CD4-positive, alpha-beta T cell treated with Interleukin-4 for 4 hours (primary cell): ENCODE measurements at regions not wholly inside any gene's neighbourhood (a gene's known extent, or its start where the extent isn't known, plus 50 kb on each side); places are given as distances from the start of the nearest gene placed in this dataset.
"Not testable (repeated sequence)": the region's sequence is repeated elsewhere in the genome, so short reads cannot be mapped to it uniquely, and the experiment has no call there.

Source experiments
- DNase-seq: peaks from one replicate; pipeline ENCODE4 v3.0.0-alpha.2; 2020

DNA sequence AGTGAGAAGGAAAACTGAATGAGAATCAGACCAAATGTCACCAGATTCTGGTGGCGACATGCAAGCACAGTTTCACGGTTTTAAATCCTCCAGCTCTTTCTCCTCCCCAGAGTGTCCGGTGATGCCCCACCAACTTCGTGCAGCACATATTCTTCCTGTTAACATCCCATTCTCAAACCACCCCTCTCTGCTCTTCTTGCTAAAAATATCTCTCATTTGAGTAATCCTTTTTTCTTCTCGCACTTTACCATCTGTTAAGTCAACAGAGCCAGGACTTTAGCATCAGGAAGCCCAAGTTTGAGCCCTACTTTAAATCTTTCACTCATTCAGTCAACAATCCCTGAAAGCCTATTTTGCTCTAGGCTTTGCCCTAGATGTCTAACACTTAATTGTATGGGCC is 68.2 kb upstream of the VGLL4 start:
- no peak for DNase-seq

DNA sequence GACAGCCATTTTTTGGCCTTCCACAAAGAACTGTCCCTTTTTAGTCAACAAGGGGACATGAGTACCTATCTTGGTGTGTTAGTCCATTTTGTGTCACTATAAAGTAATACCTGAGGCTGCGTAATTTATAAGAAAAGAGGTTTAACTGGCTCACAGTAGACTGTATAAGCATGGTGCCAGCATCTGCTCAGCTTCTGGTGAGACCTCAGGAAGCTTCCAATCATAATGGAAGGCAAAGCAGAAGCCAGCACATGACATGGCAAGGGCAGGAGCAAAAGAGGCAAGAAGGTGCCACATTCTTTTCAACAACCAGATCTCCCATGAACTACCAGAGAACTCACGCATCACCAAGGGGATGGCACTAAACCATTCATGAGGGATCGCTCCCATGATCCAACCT is 66.1 kb upstream of the VGLL4 start:
- DNase-seq = no peak

DNA sequence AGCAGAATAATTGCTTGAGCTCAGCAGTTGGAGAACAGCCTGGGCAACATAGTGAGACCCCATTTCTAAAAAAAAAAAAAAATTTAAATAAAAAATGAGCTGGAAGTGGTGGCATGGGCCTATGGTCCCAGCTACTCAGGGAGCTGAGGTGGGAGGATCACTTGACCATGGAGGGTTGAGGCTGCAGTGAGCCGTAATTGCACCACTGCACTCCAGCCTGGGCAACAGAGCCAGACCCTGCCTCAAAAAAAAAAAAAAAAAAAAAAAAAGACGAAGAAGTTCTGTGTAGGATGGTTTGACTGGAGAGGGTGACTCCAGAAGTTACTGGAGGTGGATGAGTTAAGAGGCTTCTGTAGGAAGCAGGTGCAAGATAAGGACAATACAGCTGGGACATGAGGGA is 63.4 kb upstream of the VGLL4 start:
- DNase-seq = not testable (repeated sequence)

DNA sequence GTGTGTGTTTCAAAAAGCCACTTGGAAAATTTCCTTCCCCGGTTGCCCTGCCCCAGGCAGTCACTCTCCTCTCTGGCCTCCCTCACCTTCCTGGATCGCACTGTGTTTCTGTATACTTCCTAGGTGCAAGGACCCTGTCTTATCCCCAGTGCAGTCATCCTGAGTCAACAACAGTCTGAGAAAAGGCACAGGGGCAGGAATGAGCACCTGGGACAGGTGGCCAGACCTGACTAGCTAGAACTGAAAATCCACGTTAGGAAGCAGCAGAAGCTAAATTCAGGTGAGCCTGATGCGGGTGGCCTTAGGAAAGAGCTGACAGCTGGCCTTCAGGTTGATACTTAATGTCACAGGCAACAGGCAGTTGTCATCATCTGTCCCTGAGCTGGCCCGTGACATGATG is 62.9 kb upstream of the VGLL4 start:
- DNase-seq = no peak

DNA sequence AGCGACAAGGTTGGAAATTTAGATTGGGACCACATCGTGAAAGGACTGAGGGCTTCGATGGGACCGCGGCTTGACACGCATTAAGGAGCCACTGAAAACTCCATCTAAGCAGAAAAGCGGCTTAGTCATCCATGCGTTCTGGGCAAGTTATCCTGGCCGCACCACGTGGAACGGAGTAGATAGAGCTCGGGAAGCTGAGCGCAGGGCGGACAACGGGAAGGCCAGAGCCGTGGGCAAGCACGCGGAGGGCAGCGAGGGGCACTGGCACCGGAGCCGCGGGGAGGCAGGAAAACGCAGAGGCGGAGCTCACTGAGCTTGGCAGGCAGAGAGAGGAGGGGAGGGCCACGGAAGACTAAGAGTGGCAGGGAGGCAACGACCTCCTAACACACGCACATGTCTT is 61.3 kb upstream of the VGLL4 start:
- DNase-seq = no peak

DNA sequence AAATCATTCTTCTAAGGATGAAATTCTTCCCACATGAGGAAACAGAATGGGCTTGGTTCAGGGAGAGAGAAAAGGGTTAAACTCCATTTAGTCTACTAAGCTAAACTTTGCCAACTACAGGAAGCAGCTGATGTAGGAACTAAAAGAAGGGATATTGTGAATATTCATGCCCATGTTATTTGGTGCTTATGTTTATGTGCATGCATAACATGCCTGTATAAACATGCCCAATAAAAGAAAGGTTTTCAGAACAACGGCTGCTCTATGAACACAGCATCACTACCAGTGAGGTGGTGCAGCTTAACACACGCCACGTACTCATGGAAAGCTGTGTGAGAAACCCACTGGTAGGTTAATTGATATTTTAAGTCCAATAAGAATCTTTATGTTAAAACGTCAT is 59.4 kb upstream of the VGLL4 start:
- no peak for DNase-seq

DNA sequence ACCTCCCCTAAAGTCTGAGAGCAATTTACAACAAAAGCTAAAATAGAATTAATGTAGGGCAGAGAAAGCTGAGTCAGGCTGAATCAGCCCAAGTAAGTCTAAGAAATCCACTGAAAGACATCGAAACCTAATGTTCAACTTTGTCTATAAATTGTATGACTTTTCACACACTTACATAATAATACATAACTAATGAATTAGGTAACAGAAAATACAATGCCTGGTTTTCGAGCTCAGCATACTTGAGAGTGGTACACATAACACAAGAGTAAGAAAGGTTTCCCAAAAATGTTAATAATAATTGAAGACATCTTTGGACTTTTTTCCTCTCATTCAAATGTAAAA is 55.3 kb upstream of the VGLL4 start:
- no peak for DNase-seq

DNA sequence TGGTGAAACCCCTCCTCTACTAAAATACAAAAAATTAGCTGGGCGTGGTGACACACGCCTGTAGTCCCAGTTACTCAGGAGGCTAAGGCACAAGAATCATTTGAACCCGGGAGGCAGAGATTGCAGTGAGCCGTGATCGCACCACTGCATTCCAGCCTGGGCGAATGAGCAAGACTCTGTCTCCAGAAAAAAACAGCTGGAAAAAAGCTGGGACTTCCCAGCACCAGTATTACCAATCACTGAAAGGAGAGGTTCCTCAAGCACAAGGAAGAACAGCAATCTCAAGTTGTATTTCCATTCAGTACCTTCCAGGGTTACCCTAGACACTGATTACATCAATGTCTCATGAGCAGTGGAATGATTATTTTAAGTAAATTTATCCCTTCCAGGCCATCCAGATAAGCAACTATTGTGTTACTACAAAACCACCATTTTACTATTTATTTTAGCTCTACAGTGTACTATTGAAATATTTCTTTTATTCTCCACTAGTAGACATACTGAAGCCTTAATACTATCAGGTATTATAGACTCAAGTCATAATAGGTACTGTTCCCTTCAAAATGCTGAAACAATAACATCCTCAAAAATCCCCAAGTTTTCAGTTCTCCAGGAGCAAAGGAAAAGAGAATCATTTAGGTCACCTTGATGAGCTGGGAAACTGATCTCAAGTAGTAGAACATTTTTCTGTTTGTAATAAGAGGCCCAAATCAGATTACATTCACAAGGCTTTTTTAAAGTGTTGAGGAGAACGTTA is 54.8 kb upstream of the VGLL4 start:
- no peak for DNase-seq

DNA sequence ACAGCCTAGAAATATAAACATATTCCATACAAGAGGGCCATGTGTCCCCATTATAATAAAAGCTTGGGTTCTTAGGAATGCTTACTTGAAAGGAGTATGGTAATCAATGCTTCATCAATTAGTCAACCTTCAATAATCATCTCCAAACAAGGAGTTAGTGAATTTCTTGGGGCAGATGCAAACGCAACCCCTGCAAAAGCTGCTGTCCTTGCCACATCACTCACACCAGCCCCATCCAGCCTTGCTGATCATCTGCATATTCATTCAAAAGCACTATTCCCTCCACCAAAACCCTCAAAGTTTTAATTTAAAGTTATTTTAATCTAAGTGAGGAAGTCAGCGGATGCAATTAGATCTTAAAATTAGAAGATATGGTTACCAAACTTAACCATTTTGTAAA is 54.0 kb upstream of the VGLL4 start:
- DNase-seq = no peak

DNA sequence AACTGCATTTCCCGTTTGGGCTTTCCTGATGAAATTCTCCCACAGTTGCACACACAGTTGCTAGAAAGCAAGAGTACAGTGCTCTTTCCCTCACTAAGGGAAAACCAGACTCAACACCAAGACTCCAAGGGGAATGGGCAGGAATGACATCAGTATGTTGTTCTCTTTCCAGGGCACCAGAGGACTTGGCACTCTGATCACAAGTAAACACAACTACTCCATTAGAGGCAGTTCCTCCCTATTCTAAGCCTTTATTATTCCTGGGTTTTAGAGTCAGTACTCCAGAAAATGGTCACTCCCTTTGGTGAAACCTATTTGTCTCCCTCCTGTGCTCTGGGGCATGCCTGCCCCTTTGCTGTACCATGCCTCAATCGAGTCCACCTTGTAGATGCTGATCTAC is 52.3 kb upstream of the VGLL4 start:
- DNase-seq = no peak
